ENCODE measurements at regions not wholly inside any gene's neighbourhood (a gene's known extent, or its start where the extent isn't known, plus 50 kb on each side); places are given as distances from the start of the nearest gene placed in this dataset.
A peak's percentile ranks its signal among the peaks of the same experiment; 100 is the strongest.

DNA sequence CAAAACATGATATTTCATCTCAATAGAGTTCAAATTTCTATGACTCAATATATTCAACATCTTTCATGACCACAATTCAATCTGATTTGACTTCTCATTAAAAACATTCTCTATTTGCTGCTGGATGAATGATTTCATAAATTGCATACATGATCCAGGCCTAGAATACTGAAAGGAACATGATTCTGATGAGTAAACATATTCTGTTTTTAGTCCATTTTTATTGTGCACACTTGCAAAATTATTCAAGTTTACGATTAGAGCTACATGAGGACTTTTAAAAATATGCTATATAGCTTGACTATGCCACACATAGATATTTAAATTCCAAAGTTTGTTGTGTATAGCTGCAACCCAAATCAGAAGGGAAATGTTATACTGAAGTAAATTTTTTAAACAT, 273.8 kb upstream of the GRIP1 start:
- no peak for DNase-seq

DNA sequence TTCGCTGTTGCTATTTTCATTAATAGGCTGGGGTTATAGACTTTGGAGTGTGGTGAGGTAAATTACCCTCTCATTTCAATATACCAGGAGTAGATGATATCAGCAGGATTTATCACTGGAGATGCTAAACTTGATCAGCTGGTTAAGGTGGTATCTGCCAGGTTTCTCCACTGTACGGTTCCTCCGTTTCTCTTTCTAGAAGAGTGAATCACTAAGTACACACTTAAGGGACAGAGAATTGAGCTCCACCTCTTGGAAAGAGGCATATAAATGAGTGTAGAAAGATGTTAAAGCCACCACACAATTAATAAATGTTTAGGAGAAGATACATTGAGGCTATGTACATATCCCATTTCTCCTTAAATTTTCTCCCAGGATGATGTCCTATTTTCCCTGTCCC, 277.4 kb upstream of the GRIP1 start:
- no peak for DNase-seq
- intact Hi-C loops (cut with DNase I): no loop called here

More for the DNA sequence above, 273.8 kb upstream of the GRIP1 start:
- intact Hi-C loops (cut with DNase I): no loop called here

DNA sequence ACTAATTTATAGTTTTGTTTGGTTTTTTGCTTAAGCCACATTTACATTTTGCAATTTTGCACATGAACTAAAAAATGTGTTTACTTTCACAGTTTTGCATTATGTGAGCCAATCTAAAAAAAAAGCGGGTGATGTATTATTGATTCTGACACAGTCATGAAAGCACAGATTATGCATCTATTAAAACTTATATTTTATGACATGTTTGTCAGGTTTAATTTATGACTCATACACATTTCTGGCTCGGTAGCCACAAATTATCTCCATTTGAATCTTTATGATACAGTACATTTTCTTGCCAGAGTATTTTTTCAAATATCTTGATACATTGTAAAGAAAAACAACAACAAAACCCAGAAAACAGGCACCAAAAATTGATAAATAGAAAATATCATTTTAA, 280.4 kb upstream of the GRIP1 start:
- intact Hi-C loops (cut with DNase I): no loop called here
- no peak for DNase-seq

DNA sequence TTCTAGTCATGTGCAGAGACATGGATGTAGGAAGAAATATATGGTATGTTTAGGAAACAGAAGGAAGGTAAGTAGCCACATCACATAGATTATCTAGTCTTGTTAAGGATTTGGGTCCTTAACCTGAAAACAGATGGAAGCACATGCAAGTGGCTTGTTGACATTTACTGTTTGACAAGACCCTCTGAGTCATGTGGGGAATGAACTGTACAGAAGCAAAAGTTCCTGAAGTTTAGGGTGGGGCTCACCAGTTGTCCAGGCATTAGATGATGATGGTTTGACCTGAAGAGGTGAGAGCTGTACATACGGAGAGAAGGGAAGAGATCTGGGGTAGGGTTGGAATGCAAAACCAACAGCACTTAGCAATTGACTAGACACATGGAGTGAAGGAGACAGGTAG, 281.1 kb upstream of the GRIP1 start:
- no peak for DNase-seq
- intact Hi-C loops (cut with DNase I): no loop called here

DNA sequence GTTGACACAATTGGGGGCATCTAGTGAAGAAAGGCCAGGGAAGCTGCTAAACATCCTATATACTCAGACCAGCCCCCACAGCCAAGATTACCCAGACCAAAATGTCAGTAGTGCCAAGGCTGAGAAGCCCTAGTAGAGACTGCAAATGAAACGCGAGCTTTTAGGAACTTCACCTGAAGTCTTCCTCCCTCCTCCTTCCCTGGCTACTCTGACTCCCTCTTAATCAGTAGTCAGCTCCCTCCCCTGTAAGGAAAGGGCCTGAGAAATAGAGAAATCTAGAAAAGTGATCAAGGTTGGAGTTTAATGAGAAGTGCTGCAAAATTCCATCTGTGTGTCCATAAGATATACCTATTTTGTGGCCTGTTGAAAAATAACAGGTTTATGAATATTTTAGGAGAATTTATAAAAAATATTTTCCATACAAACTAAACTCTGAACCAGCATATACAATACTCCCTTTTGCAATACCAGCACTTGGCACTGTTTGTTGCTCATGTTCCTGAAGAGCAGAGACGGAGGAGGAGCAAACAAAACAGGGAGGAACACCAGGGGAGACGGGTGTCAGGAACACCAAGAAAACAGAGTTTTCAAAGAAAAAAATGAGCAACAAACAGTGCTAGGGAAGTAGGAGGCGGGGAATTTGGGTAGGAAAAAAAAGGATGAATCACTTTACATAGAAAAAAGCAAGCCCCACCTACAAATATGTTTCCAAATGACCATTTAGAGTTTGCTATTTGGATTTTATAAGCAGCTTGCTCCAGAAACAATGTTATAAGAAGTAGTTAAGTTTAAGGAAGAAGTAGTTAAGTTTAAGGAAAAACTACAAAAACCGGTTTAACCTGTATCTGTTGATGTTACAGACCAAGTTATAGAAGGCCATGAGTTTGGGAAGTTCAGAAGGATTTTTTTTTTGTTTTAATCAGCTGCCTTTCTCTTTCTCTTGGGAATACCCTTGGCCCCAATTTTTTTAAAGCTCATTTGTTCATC, 282.1 kb upstream of the GRIP1 start:
- intact Hi-C loops (cut with DNase I): no loop called here
- no peak for DNase-seq

DNA sequence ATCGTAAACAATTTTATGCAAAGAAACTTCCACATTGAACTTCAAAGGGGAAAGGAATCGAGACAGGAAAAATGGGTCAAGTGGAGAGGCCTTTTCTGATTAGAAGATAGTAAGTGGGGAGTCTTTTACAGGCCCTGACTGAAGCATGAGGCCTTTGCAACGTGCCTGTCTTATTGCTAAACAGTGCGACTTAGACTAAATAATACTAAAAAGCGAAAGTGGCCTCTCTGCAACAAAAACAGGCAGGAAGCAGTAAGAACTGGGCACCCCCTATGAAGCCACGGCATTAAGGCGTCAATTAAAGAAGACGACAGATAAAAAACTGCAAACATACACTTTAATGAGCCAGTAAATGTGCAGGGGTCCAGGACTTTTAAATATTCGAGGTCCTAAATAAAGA, 283.4 kb upstream of the GRIP1 start:
- intact Hi-C loops (cut with DNase I): no loop called here
- no peak for DNase-seq

DNA sequence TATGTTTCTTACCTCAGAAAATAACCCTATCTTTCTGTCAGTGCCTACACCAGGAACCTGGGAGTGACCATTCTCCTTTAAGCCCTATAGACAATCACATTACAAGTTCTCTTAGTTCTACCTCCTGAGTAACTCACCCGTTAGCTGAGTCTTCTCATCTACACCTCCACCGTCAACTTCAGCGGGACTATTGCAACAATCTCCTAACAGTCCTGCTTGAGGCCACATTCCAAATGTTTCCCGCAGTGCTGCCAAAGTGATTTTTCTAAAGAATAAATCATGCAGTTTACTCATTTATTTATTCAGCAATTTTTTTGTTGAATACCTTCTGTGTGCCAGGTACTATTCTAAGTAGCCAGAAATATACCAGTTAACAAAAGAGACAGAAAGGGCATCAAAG, 285.0 kb upstream of the GRIP1 start:
- intact Hi-C loops (cut with DNase I): no loop called here
- DNase-seq: no peak

DNA sequence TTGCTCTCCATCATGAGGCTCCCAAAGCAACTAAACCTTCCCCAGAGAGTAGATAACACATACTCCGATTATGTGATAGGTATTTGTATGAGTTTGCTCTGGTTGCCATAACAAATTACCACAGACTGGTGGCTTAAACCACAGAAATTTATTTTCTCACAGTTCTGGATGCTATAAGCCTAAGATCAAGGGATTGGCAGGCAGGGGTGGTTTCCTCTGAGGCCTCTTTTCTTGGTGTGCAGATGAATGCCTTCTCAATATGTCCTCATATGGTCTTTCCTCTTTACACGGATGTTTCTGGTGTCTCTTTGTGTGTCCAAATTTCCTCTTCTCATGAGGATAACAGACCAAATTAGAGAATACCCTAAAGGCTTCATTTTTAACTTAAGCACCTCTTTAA, 285.8 kb upstream of the GRIP1 start:
- no peak for DNase-seq
- intact Hi-C loops (cut with DNase I): no loop called here

DNA sequence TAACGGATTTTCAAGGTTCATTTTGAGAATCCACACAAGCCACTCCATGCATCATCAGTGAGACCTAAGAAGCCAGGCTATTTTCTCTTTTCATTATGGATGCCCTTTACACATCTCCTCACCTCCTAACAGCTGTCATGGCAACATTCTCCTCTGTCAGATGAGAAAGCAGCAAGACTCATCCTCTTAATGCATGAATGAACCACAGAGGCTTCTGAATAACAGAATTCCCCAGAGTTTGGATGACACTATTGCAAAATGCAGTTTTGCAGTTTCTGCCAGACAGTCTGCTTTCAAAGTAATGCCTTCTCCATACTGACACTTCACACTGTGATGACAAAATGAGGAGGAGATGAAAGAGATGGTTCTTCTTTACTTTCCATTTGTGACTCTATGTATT, 286.7 kb upstream of the GRIP1 start:
- intact Hi-C loops (cut with DNase I): no loop called here
- no peak for DNase-seq

DNA sequence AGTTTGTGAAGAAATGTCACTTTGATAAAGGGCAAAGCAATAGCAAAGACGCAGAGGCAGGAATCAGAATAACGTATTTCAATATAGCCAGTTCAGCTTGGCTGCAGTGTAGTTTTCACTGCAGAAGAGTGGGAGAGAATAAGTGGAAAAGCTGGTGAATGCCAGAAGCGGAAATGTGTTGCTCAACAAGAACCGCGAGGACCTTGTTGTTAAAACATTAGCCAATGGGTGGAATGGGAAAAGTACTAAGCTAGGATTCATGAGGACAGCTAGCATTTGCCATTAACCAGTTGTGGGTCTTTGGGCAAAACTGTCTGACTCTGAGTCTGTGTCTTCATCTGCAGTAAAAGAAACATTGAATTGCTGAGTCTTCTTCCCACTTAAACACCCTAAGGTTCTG, 292.9 kb upstream of the GRIP1 start:
- no peak for DNase-seq
- intact Hi-C loops (cut with DNase I): no loop called here

DNA sequence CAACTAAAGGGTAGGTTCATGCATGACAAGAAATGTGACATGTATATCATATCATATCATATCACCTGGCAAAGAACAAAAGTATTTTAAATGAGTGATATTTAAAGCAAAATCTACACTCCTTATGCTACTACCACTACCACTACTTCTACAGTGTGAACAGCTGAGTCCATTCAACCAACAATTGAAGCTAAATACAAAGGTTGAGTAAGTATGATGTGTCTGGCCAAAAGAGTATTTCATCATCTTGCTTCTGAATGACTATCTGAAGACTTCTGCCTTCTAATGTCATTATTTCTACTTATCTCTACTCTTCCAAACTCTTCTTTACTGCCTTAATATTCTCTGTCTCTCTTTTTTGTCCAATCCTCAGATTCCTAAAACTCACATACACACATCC, 292.6 kb upstream of the CAND1 start:
- intact Hi-C loops (cut with DNase I): no loop called here
- no peak for DNase-seq

DNA sequence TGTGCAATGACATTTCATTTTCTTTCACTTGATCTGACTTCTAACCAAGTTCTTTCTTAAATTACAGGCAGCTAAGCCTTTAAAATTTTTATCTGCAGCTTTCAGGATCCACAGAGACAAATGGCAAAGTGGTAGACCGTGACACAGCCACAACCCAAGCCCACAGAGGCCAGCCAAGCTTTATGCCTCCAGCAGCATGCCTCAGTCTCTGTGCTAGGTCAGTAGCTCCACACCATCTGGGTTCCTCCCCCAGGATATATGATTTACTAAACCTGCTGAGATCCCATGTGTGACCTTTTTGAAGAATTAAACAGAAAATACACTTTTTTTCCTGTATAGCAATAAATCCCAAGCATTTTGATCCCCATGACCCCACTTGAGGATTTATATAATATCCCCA, 290.4 kb upstream of the CAND1 start:
- intact Hi-C loops (cut with DNase I): no loop called here
- no peak for DNase-seq

DNA sequence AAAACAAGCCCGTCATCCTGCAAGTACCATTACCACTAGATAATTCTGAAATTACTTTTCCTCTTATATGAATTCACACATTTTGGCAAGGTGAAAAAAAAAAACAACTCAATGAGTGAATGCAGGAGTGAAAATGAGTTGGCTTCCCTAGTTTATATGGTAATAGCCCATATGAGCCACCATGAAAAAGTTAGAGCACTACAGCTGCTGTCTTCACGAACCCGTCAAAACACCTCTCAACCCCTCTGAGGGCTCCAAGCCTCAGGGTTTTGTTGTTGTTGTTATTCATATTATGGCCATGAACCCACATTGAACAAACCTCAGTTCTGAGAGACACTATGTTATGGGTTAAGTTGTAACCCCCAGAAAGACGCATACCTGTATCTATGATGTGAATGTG, 289.9 kb upstream of the CAND1 start:
- no peak for DNase-seq
- intact Hi-C loops (cut with DNase I): no loop called here

DNA sequence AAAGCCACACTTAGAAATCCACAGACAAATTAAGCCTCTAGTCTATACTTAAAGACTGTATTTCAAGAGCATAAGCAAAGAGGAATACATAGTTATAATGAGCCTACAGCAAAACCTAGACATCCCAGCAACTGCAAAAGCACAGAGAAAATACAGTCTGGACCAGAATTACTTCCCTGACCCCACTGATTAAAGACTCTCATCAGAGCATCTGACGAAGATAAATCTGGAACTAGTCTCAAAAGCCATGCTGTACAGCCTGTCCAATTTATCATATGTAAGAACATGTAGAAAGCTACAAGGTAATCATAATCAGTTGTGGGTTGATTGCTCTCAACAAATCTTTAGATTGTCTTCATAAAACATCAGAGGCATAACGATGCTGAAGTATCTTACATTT, 285.1 kb upstream of the CAND1 start:
- DNase-seq: no peak
- intact Hi-C loops (cut with DNase I): no loop called here

DNA sequence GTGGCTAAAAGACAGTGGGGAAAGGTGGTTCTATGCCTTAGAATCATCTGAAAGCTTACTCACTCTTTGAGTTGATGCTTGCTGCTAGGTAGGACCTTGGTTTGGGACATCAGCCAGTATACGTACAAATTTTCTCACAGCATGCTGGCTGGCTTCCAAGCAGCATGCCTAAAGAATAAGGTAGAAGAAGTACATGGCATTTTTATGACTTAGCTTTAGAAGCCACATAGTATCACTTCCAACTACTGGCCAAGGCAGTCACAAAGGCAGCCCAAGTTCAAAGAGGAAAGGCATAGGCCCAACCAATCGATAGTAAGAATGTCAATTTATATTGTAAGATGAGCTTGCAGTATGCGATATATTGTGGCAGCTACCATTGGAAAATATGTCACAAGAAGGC, 284.2 kb upstream of the CAND1 start:
- intact Hi-C loops (cut with DNase I): no loop called here

DNA sequence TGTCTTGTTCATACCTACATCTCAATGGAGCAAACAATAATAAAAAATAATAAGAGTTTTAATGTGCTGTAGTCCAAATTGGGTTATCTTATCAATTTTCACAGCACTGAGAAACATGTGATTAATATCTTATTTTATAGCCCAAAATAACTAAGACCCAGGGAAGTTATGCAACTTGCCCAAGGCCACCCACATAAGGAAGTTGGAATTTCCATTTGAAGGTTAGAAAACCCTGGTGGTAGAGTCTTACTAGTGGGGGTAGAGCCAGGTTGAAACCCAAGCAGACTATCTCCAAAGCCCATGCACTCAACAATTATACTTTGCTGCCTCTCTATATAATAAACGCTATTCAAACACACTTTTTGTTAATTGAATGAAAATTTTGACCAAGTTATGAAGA, 270.0 kb upstream of the CAND1 start:
- DNase-seq: no peak
- intact Hi-C loops (cut with DNase I): no loop called here

More for the DNA sequence above, 284.2 kb upstream of the CAND1 start:
- DNase-seq: no peak

DNA sequence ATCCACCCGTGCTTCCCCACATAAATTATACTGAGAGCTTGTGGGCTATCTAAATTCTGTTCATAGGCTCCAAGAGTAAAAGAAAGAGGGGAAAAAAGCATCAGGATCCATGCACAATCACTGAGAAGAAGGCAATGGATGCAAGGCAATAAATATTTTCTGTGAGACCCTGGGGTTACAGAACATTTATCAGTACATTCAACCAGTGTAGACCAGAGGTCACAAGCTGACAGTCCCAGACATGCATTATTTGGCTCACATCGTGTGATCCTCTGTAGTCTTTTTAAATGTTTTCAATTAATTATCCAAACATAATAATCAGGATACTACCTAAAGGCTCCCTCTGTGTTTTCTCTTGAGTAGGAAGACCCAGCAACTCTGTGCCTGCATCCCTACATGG, 267.9 kb upstream of the CAND1 start:
- intact Hi-C loops (cut with DNase I): no loop called here

DNA sequence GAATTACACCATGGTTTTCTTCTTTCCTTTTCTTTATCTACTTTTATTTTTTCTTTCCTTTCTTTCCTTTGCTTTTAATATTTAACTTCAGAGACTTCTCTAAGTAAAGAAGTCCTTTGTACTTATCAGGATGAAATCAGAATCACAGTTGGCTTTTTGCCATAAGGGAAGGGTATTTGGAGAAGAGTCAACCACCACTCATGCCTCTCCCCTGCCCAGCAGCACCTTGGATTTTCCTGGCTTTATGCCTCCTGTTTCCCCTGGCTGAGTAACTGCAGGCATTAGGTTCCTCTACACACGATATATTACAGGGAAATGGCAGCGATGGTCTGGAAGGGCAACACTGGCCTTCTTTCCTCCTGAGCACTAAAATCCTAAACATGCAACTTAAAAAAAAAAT, 266.4 kb upstream of the CAND1 start:
- DNase-seq: no peak
- intact Hi-C loops (cut with DNase I): no loop called here

More for the DNA sequence above, 267.9 kb upstream of the CAND1 start:
- DNase-seq: no peak

DNA sequence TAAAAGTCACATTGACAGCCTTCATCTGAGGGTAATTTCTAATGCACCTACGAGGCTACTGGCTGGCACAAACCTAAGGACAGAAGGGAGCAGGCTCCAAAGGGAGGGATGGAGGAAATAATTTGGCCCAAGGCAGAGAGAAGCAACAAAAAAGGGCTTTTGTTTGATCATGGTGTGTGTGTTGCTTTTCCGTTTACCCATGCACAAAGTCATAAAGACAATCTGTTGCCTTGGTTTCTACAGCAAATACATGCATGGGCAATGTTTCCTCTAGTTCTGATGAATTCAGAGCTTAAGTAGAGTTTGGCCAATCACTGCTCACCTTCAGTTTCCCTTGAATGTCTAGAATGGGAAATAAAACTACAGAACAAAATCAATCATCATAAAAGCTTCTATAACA, 262.5 kb upstream of the CAND1 start:
- DNase-seq: no peak
- intact Hi-C loops (cut with DNase I): no loop called here

DNA sequence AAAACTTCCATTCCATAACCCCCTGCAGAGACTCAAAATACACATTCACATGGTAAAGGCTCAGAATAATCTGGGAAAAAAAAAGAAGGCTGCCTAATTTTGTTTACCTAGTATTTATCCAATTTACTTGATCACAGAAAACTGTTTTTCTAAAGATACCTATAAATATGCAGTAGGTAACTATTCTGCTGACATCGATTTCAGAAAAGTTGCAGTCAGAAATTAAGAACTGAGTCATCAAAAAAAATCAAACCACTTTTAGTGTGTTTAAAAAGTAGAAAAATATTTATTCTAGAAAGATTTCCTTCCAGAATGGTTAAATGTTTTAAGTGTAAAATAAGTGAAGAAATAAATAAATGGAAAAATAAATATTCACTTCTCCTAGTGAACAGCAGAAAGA, 254.5 kb upstream of the CAND1 start:
- intact Hi-C loops (cut with DNase I): no loop called here
- DNase-seq: no peak

DNA sequence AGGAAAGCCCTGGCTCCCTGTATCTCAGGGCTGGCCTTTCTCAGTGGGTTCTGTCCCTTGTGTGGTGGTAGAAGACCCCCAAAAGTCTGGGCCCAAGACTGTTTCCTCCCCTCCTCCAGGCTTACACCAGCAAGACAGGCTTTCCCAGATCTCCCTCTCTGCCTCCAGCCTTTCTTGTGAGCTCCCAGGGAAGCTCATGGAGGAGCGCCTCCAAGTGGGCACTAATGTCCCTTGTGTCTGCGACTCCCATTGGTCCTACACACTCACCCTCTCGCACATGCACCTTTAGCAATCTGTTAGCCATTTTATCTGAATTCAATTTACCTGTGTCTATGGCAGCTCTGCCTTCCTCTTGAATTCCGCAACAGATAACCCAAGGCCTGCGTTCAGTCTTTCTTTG, 251.1 kb upstream of the CAND1 start:
- intact Hi-C loops (cut with DNase I): no loop called here
- no peak for DNase-seq

DNA sequence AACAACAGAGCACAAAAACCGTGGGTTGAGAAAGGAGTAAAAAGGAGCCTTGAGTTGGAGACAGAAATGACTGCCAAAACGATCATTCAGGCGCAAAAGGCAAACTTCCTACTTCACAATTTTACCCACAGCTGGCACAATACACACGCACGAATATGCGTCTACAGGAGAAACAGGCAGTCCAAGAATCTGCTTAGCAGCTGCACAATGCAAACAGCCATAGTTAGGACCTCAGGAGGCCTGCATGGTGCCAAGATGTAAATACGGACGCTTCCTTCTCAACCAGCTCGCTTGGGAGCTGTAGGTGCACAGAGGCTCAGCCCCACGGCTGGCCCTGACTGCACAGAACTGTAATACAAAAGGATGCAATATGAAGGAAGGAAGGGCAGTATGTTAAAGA, 250.1 kb upstream of the CAND1 start:
- DNase-seq: peak in 6 of 10 donors; percentile 9 to 82 (median 21)
- intact Hi-C loops (cut with DNase I): no loop called here

Data from posterior cingulate gyrus (tissue), 11 donors.